ENCODE measurements at regions not wholly inside any gene's neighbourhood (a gene's known extent, or its start where the extent isn't known, plus 50 kb on each side); places are given as distances from the start of the nearest gene placed in this dataset.

DNA sequence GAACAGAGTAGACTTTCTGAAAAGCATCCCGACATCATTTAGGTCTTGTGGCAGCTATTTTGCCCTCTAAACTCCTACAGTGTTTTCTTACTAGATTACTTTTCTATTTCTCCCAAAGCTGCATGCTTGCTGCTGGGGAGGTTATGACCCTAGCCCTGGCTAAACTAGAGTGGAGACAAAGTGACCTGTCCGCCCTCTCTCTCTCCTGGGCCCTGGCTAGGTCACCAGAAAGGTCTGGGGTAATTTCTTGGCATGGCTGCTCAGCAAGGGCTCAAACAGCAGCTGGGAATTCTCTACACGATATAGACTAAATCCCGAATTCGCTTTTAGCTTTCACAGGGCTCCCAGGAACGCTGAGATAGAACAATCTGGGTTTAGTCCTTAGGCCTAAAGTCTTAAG, 84.5 kb upstream of the KCNE2 start (continued):
- TF ChIP-seq, protein P1, sequence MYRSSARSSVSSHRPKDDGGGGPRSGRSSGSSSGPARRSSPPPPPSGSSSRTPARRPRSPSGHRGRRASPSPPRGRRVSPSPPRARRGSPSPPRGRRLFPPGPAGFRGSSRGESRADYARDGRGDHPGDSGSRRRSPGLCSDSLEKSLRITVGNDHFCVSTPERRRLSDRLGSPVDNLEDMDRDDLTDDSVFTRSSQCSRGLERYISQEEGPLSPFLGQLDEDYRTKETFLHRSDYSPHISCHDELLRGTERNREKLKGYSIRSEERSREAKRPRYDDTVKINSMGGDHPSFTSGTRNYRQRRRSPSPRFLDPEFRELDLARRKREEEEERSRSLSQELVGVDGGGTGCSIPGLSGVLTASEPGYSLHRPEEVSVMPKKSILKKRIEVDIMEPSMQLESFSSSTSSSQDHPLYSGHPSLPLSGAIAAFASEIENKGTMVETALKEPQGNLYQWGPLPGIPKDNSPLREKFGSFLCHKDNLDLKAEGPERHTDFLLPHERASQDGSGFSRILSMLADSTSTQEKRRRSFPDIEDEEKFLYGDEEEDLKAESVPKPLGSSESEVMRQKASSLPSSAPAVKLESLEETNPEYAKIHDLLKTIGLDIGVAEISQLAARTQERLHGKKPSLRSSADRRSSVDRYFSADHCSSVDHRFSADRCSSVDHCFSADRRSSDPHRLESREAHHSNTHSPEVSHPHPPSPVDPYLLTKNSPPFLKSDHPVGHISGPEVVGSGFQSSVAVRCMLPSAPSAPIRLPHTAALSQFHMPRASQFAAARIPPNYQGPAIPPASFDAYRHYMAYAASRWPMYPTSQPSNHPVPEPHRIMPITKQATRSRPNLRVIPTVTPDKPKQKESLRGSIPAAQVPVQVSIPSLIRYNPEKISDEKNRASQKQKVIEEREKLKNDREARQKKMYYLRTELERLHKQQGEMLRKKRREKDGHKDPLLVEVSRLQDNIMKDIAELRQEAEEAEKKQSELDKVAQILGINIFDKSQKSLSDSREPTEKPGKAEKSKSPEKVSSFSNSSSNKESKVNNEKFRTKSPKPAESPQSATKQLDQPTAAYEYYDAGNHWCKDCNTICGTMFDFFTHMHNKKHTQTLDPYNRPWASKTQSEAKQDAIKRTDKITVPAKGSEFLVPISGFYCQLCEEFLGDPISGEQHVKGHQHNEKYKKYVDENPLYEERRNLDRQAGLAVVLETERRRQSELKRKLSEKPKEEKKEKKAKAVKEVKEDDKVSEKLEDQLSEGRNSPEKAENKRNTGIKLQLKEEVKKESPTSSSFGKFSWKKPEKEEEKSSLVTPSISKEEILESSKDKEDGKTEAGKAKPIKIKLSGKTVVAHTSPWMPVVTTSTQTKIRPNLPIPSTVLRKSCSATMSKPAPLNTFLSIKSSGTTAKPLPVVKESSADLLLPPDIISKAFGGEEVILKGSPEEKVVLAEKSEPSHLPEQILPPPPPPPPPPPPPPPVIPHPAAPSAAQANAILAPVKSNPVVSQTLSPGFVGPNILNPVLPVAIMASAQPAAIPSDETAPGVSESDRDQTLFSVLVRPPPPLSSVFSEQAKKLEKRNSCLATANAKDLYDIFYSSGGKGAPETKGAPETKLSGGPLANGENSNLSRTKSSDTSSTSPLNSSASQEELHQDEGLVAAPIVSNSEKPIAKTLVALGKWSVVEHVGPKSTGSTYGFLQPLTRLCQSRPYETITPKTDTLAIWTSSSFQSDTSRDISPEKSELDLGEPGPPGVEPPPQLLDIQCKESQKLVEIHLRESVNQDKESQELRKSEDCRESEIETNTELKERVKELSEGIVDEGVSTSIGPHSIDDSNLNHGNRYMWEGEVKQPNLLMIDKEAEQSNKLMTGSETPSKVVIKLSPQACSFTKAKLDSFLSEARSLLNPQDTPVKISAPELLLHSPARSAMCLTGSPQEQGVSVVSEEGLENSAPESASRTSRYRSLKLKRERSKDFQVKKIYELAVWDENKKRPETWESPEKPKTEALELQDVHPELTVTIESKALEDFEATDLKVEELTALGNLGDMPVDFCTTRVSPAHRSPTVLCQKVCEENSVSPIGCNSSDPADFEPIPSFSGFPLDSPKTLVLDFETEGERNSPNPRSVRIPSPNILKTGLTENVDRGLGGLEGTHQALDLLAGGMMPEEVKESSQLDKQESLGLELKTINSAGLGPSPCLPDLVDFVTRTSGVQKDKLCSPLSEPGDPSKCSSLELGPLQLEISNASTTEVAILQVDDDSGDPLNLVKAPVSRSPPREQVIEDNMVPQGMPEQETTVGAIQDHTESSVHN (CRISPR knock-in tag; IDR thresholded peaks at IDR 0.05), result no peak
- no peak for TF ChIP-seq SKI (IDR thresholded peaks at IDR 0.05; ENCODE audit: partially characterized antibody)
- TF ChIP-seq, protein P2, sequence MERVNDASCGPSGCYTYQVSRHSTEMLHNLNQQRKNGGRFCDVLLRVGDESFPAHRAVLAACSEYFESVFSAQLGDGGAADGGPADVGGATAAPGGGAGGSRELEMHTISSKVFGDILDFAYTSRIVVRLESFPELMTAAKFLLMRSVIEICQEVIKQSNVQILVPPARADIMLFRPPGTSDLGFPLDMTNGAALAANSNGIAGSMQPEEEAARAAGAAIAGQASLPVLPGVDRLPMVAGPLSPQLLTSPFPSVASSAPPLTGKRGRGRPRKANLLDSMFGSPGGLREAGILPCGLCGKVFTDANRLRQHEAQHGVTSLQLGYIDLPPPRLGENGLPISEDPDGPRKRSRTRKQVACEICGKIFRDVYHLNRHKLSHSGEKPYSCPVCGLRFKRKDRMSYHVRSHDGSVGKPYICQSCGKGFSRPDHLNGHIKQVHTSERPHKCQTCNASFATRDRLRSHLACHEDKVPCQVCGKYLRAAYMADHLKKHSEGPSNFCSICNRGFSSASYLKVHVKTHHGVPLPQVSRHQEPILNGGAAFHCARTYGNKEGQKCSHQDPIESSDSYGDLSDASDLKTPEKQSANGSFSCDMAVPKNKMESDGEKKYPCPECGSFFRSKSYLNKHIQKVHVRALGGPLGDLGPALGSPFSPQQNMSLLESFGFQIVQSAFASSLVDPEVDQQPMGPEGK (CRISPR knock-in tag; IDR thresholded peaks at IDR 0.05), result no peak
- TF ChIP-seq, protein P3, sequence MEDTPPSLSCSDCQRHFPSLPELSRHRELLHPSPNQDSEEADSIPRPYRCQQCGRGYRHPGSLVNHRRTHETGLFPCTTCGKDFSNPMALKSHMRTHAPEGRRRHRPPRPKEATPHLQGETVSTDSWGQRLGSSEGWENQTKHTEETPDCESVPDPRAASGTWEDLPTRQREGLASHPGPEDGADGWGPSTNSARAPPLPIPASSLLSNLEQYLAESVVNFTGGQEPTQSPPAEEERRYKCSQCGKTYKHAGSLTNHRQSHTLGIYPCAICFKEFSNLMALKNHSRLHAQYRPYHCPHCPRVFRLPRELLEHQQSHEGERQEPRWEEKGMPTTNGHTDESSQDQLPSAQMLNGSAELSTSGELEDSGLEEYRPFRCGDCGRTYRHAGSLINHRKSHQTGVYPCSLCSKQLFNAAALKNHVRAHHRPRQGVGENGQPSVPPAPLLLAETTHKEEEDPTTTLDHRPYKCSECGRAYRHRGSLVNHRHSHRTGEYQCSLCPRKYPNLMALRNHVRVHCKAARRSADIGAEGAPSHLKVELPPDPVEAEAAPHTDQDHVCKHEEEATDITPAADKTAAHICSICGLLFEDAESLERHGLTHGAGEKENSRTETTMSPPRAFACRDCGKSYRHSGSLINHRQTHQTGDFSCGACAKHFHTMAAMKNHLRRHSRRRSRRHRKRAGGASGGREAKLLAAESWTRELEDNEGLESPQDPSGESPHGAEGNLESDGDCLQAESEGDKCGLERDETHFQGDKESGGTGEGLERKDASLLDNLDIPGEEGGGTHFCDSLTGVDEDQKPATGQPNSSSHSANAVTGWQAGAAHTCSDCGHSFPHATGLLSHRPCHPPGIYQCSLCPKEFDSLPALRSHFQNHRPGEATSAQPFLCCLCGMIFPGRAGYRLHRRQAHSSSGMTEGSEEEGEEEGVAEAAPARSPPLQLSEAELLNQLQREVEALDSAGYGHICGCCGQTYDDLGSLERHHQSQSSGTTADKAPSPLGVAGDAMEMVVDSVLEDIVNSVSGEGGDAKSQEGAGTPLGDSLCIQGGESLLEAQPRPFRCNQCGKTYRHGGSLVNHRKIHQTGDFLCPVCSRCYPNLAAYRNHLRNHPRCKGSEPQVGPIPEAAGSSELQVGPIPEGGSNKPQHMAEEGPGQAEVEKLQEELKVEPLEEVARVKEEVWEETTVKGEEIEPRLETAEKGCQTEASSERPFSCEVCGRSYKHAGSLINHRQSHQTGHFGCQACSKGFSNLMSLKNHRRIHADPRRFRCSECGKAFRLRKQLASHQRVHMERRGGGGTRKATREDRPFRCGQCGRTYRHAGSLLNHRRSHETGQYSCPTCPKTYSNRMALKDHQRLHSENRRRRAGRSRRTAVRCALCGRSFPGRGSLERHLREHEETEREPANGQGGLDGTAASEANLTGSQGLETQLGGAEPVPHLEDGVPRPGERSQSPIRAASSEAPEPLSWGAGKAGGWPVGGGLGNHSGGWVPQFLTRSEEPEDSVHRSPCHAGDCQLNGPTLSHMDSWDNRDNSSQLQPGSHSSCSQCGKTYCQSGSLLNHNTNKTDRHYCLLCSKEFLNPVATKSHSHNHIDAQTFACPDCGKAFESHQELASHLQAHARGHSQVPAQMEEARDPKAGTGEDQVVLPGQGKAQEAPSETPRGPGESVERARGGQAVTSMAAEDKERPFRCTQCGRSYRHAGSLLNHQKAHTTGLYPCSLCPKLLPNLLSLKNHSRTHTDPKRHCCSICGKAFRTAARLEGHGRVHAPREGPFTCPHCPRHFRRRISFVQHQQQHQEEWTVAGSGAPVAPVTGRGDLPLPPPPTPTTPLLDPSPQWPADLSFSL (CRISPR knock-in tag; IDR thresholded peaks at IDR 0.05), result no peak
- no peak for TF ChIP-seq ZNF232 (CRISPR knock-in tag; IDR thresholded peaks at IDR 0.05; ENCODE audit: borderline replicate concordance)
- no peak for TF ChIP-seq ZFX (CRISPR knock-in tag; IDR thresholded peaks at IDR 0.05; ENCODE audit: low read depth)
- TF ChIP-seq ZNF777 (CRISPR knock-in tag; IDR thresholded peaks at IDR 0.05), result no peak
- TF ChIP-seq, protein P4, sequence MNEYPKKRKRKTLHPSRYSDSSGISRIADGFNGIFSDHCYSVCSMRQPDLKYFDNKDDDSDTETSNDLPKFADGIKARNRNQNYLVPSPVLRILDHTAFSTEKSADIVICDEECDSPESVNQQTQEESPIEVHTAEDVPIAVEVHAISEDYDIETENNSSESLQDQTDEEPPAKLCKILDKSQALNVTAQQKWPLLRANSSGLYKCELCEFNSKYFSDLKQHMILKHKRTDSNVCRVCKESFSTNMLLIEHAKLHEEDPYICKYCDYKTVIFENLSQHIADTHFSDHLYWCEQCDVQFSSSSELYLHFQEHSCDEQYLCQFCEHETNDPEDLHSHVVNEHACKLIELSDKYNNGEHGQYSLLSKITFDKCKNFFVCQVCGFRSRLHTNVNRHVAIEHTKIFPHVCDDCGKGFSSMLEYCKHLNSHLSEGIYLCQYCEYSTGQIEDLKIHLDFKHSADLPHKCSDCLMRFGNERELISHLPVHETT (CRISPR knock-in tag; conservative IDR thresholded peaks at IDR 0.05), result no peak
- TF ChIP-seq ZNF34 (CRISPR knock-in tag; IDR thresholded peaks at IDR 0.05; ENCODE audit: borderline replicate concordance), result no peak

Measured in HepG2 (cell line).